ENCODE measurements at regions not wholly inside any gene's neighbourhood (a gene's known extent, or its start where the extent isn't known, plus 50 kb on each side); places are given as distances from the start of the nearest gene placed in this dataset.

DNA sequence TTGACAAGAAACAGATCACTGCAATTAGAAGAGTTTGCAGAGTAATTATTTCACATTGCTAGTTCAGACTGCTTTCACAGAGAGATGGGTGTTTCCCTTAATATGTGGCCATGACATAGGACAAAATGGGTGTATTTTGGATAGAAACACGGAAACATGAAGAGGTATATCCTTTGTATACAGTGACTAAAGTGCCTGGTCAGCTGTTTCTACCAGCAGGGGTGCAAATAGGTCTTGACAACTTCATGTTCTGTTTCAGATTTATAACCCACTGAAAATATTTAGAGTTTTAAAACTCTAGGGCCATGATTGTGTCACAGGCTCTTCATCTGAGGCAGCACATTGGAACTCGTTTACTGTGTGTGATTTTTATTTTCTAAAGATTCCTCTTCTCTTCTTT lies 357.1 kb upstream of the TNP1 start:
- in situ Hi-C loops (cut with HindIII; ENCODE audit: low sequenced_read_pairs), result no loop called here
- no peak overlapping the region for H3K4me3 ChIP-seq (ENCODE audit: low read depth, low read length)
- no peak for TF ChIP-seq CTCF (IDR thresholded peaks at IDR 0.05; ENCODE audit: low read depth, low read length)
- no peak for DNase-seq (ENCODE audit: low read depth, low spot score)

- in situ Hi-C loops (cut with HindIII; ENCODE audit: low sequenced_read_pairs), result no loop called here
- TF ChIP-seq CTCF (IDR thresholded peaks at IDR 0.05; ENCODE audit: low read depth, low read length), result no peak
- no peak overlapping the region for H3K4me3 ChIP-seq (ENCODE audit: low read depth, low read length)
- no peak for DNase-seq (ENCODE audit: low read depth, low spot score)
Measured at GRCh38 chr2:217216316-217216715, 356.5 kb upstream of the TNP1 start.

GRCh38 chr2:217215877-217216276 lies 356.0 kb upstream of the TNP1 start:
- TF ChIP-seq CTCF (IDR thresholded peaks at IDR 0.05; ENCODE audit: low read depth, low read length), result no peak
- no peak overlapping the region for H3K4me3 ChIP-seq (ENCODE audit: low read depth, low read length)
- no peak for DNase-seq (ENCODE audit: low read depth, low spot score)
- in situ Hi-C loops (cut with HindIII; ENCODE audit: low sequenced_read_pairs), result no loop called here

- H3K4me3 ChIP-seq (ENCODE audit: low read depth, low read length), result no peak overlapping the region
- no peak for DNase-seq (ENCODE audit: low read depth, low spot score)
- in situ Hi-C loops (cut with HindIII; ENCODE audit: low sequenced_read_pairs), result no loop called here
- TF ChIP-seq CTCF (IDR thresholded peaks at IDR 0.05; ENCODE audit: low read depth, low read length), result no peak
Measured at GRCh38 chr2:217208867-217209266, 349.0 kb upstream of the TNP1 start.

GRCh38 chr2:217207699-217208010 lies 347.8 kb upstream of the TNP1 start:
- no peak overlapping the region for H3K4me3 ChIP-seq (ENCODE audit: low read depth, low read length)
- no peak for TF ChIP-seq CTCF (IDR thresholded peaks at IDR 0.05; ENCODE audit: low read depth, low read length)
- in situ Hi-C loops (cut with HindIII; ENCODE audit: low sequenced_read_pairs), result no loop called here
- DNase-seq (ENCODE audit: low read depth, low spot score), result no peak

DNA sequence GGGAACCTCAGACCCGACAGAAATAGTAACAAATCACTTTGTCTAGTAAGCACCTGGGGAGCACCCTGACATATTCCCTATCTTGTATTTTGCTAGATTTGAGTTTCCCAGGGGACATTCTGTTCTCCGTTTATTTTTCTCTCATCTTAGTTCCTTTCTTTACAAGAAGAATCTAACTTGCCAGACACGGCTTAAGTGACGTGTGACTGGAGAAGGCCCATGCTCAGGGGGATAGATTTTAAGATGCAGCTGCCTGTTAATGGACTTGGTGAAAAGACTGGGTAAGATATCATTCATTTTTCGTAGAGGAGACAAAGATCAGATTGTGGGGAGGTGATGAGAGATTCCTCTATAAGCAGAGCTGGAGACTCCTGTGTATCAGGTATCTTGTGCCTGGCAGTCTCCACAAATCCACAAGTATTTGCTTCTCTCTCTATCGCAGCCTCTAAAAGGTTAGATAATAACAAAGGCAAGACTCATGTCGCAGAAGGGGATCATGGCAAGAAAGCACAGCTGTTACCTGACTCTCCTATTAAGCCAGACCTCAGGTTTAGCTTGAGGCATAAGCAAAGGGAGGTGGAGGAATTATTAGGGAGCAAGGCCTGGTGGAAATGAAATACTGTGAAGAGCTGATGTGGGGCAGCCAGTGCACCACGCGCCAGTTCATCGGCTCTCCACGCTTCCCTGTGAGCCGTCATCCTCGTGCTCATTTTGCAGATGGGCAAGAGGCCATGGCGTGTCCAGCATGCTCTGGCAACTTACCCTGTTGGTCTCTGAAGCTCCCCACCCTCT lies 347.2 kb upstream of the TNP1 start:
- no peak for TF ChIP-seq CTCF (IDR thresholded peaks at IDR 0.05; ENCODE audit: low read depth, low read length)
- H3K4me3 ChIP-seq (ENCODE audit: low read depth, low read length), result no peak overlapping the region
- in situ Hi-C loops (cut with HindIII; ENCODE audit: low sequenced_read_pairs), result no loop called here
- no peak for DNase-seq (ENCODE audit: low read depth, low spot score)

Data from astrocyte of the spinal cord (primary cell).